IMR-90 (cell line): ENCODE measurements at regions not wholly inside any gene's neighbourhood (a gene's known extent, or its start where the extent isn't known, plus 50 kb on each side); places are given as distances from the start of the nearest gene placed in this dataset.

Experiments
- ATAC-seq: fragments of 200-7000 bp; cut with Tn5 transposase; 2 replicates; pipeline ENCODE4 v1.9.1; 2020; ENCODE audit warnings: low read depth, mild to moderate bottlenecking, moderate library complexity
- BruUV-seq: library from RNA; stranded (reverse); fragments of 400-500 nt; replicated peaks from 2 replicates; lab custom pipeline; 2021; lab: Mats Ljungman, UMichigan
- CTCF ChIA-PET: fragments of 300-600 bp; formaldehyde crosslinking; extraction: SDS; loops from one replicate; lab custom pipeline; 2021; ENCODE audit warnings: antibody characterized with exemption; lab: Yijun Ruan, JAX
- POLR2A ChIA-PET: fragments of 300-600 bp; sonication (Branson Sonifier 250); formaldehyde crosslinking; loops from one replicate; lab custom pipeline; 2022; ENCODE audit warnings: antibody characterized with exemption; ENCODE audit not compliant: unreplicated experiment; lab: Charles Lee
- DNase-seq: peaks from one replicate; pipeline ENCODE4 v3.0.0; 2013
- H2AFZ ChIP-seq: replicated peaks from 2 replicates; pipeline ENCODE3; 2013; ENCODE audit warnings: low read length, mild to moderate bottlenecking; ENCODE audit not compliant: poor library complexity
- H2AK5ac ChIP-seq: 2 replicates; pipeline ENCODE4 v1.6.1; 2013; ENCODE audit warnings: low read depth, low read length, inconsistent platforms
- H2AK9ac ChIP-seq: replicated peaks from 2 replicates; pipeline ENCODE3; 2013; ENCODE audit warnings: mild to moderate bottlenecking, low read depth, low read length, moderate library complexity; ENCODE audit not compliant: poor library complexity
- H2BK120ac ChIP-seq: 2 replicates; pipeline ENCODE4 v1.6.1; 2013; ENCODE audit warnings: low read depth, low read length, inconsistent platforms
- H2BK15ac ChIP-seq: 3 replicates; pipeline ENCODE4 v1.6.1; 2013; ENCODE audit warnings: low read depth, low read length, inconsistent platforms
- H2BK20ac ChIP-seq: 2 replicates; pipeline ENCODE4 v1.6.1; 2013; ENCODE audit warnings: low read depth, mild to moderate bottlenecking, inconsistent platforms, low read length, moderate library complexity
- H2BK5ac ChIP-seq: 2 replicates; pipeline ENCODE4 v1.6.1; 2013; ENCODE audit warnings: mild to moderate bottlenecking, low read depth, low read length, inconsistent platforms; ENCODE audit not compliant: poor library complexity, severe bottlenecking
- H3K14ac ChIP-seq: replicated peaks from 2 replicates; pipeline ENCODE4 v1.6.1; 2013; ENCODE audit warnings: low read depth, low read length, inconsistent platforms
- H3K18ac ChIP-seq: 2 replicates; pipeline ENCODE4 v1.6.1; 2013; ENCODE audit warnings: low read depth, low read length, control low read depth
- H3K23ac ChIP-seq: 2 replicates; pipeline ENCODE4 v1.6.1; 2013; ENCODE audit warnings: low read depth, low read length, inconsistent platforms
- H3K27ac ChIP-seq: 2 replicates; pipeline ENCODE4 v1.5.1; 2013; ENCODE audit warnings: mild to moderate bottlenecking, control low read depth, low read length; ENCODE audit not compliant: insufficient read depth
- H3K27me3 ChIP-seq: 2 replicates; pipeline ENCODE4 v1.6.1; 2013; ENCODE audit warnings: low read length; ENCODE audit not compliant: control insufficient read depth, insufficient read depth
- H3K36me3 ChIP-seq: 2 replicates; pipeline ENCODE4 v1.6.1; 2013; ENCODE audit warnings: low read length, mixed read lengths; ENCODE audit not compliant: control insufficient read depth, insufficient read depth
- H3K4ac ChIP-seq: 2 replicates; pipeline ENCODE4 v1.6.1; 2013; ENCODE audit warnings: low read depth, low read length, inconsistent platforms
- H3K4me1 ChIP-seq: 2 replicates; pipeline ENCODE4 v1.6.1; 2013; ENCODE audit warnings: low read length, mixed read lengths; ENCODE audit not compliant: control insufficient read depth, insufficient read depth
- H3K4me2 ChIP-seq: 2 replicates; pipeline ENCODE4 v1.6.1; 2013; ENCODE audit warnings: low read depth, mild to moderate bottlenecking, control low read depth, low read length, moderate library complexity
- H3K4me3 ChIP-seq: 2 replicates; pipeline ENCODE4 v1.5.1; 2013; ENCODE audit warnings: low read depth, mild to moderate bottlenecking, control low read depth, low read length, moderate library complexity; ENCODE audit not compliant: insufficient read depth
- H3K56ac ChIP-seq: 2 replicates; pipeline ENCODE4 v1.6.1; 2013; ENCODE audit warnings: low read length, inconsistent platforms; ENCODE audit not compliant: insufficient read depth; ENCODE audit errors: extremely low read depth
- H3K79me1 ChIP-seq, 2 experiments: 2 replicates each; pipeline ENCODE4 v1.6.1; 2013; ENCODE audit warnings: low read length in 2 of 2, inconsistent platforms in 1 of 2, low read depth in 1 of 2
- H3K9ac ChIP-seq: 2 replicates; pipeline ENCODE4 v1.6.1; 2013; ENCODE audit warnings: low read depth, low read length, control low read depth
- H3K9me1 ChIP-seq: 2 replicates; pipeline ENCODE4 v1.6.1; 2013; ENCODE audit warnings: low read length, inconsistent platforms; ENCODE audit not compliant: insufficient read depth
- H3K9me3 ChIP-seq: 2 replicates; pipeline ENCODE4 v1.6.1; 2013; ENCODE audit warnings: low read length; ENCODE audit not compliant: control insufficient read depth, insufficient read depth
- H4K20me1 ChIP-seq: 2 replicates; pipeline ENCODE4 v1.6.1; 2013; ENCODE audit warnings: low read length, inconsistent platforms; ENCODE audit not compliant: insufficient read depth
- H4K5ac ChIP-seq: 2 replicates; pipeline ENCODE4 v1.6.1; 2013; ENCODE audit warnings: mild to moderate bottlenecking, low read depth, low read length, control low read depth
- H4K8ac ChIP-seq, 2 experiments: 2 replicates each; pipeline ENCODE4 v1.6.1; 2013; ENCODE audit warnings: low read depth in 2 of 2, low read length in 2 of 2, control low read depth in 1 of 2, inconsistent platforms in 1 of 2
- H4K91ac ChIP-seq: 2 replicates; pipeline ENCODE4 v1.6.1; 2013; ENCODE audit warnings: low read depth, low read length, inconsistent platforms; ENCODE audit not compliant: insufficient read depth
- BHLHE40 ChIP-seq: fragments of 150-350 bp; IDR thresholded peaks from 2 replicates; pipeline ENCODE4 v1.6.1; 2016; ENCODE audit warnings: mild to moderate bottlenecking, low read depth, low read length
- CHD1 ChIP-seq: IDR thresholded peaks from 2 replicates; pipeline ENCODE4 v1.6.1; 2012; ENCODE audit warnings: low read depth, low read length, improper control_type of control experiment
- CTCF ChIP-seq: conservative IDR thresholded peaks from 2 replicates; pipeline ENCODE4 v1.5.1; 2012; ENCODE audit warnings: mild to moderate bottlenecking, low read depth, low read length, improper control_type of control experiment
- ELK1 ChIP-seq: fragments of 150-350 bp; IDR thresholded peaks from 2 replicates; pipeline ENCODE4 v1.6.1; 2016; ENCODE audit warnings: low read depth, mild to moderate bottlenecking, low read length, moderate library complexity, borderline replicate concordance
- FOS ChIP-seq: fragments of 150-350 bp; IDR thresholded peaks from 2 replicates; pipeline ENCODE4 v1.6.1; 2016; ENCODE audit warnings: low read depth, low read length
- MAFK ChIP-seq: IDR thresholded peaks from 2 replicates; pipeline ENCODE4 v1.6.1; 2012; ENCODE audit warnings: low read depth, low read length, improper control_type of control experiment
- MAZ ChIP-seq: IDR thresholded peaks from 2 replicates; pipeline ENCODE4 v1.6.1; 2012; ENCODE audit warnings: low read depth, mild to moderate bottlenecking, low read length, improper control_type of control experiment, moderate library complexity, borderline replicate concordance
- MXI1 ChIP-seq: IDR thresholded peaks from 2 replicates; pipeline ENCODE4 v1.6.1; 2012; ENCODE audit warnings: low read depth, mild to moderate bottlenecking, low read length, moderate library complexity, borderline replicate concordance
- NFE2L2 ChIP-seq: fragments of 150-350 bp; IDR thresholded peaks from 2 replicates; pipeline ENCODE4 v1.6.1; 2016; ENCODE audit warnings: low read depth, mild to moderate bottlenecking, low read length
- POLR2A ChIP-seq: IDR thresholded peaks from 2 replicates; pipeline ENCODE4 v1.6.1; 2012; ENCODE audit warnings: mild to moderate bottlenecking, low read depth, low read length
- RAD21 ChIP-seq: IDR thresholded peaks from 2 replicates; pipeline ENCODE4 v1.6.1; 2012; ENCODE audit warnings: low read length, improper control_type of control experiment
- RCOR1 ChIP-seq: IDR thresholded peaks from 2 replicates; pipeline ENCODE4 v1.6.1; 2012; ENCODE audit warnings: mild to moderate bottlenecking, low read length, improper control_type of control experiment; ENCODE audit not compliant: insufficient replicate concordance
- RFX5 ChIP-seq: IDR thresholded peaks from 2 replicates; pipeline ENCODE4 v1.8.0; 2012; ENCODE audit warnings: low read depth, mild to moderate bottlenecking, low read length, moderate library complexity
- USF2 ChIP-seq: fragments of 150-350 bp; IDR thresholded peaks from 2 replicates; pipeline ENCODE4 v1.6.1; 2017; ENCODE audit warnings: mild to moderate bottlenecking, antibody characterized with exemption, low read length, low read depth
- WGBS, 2 experiments: methylation state at CpG; one replicate each; pipeline versions ENCODE4 v1.1.5 to v1.1.7; 2013; ENCODE audit warnings: missing lambda C conversion rate in 2 of 2; ENCODE audit not compliant: insufficient read length in 1 of 2; ENCODE audit errors: extremely low coverage in 2 of 2; 5-methylcytosine and 5-hydroxymethylcytosine counted together
- dilution Hi-C: fragments of 300-500 bp; cut with HindIII; formaldehyde crosslinking; loops from one replicate; pipeline ENCODE4 v1.14.3; 2018; ENCODE audit warnings: low sequenced_read_pairs; ENCODE audit not compliant: unreplicated experiment
- in situ Hi-C: fragments of 300-500 bp; cut with MboI; formaldehyde crosslinking; loops from 3 replicates; pipeline ENCODE4 v1.14.3; 2019; ENCODE audit warnings: low sequenced_read_pairs, inconsistent platforms, mixed read lengths
- intact Hi-C: fragments of 100-400 bp; cut with micrococcal nuclease; formaldehyde crosslinking; loops from 2 replicates; pipeline ENCODE4 v1.10.0; 2022

GRCh38 chr2:215626812-215627281 is 191.0 kb upstream of the FN1 start:
- Histone ChIP-seq H3K14ac (no peak overlapping the region), H3K9ac (no peak overlapping the region), H4K8ac (no peak overlapping the region), H3K9me1 (peaks cover 7% of the 10 kb centered on the region), H2BK5ac (peak overlapping the region; percentile 40), H2BK15ac (peak overlapping the region; percentile 20; the same call in 1 of the 3 replicates), H2AFZ (no peak overlapping the region), H3K4me2 (no peak overlapping the region; the same call in 1 of the 2 replicates), H4K5ac (peak overlapping the region; percentile 62; the same call in 1 of the 2 replicates), H2AK5ac (no peak overlapping the region), H2AK9ac (no peak overlapping the region), H2BK20ac (no peak overlapping the region), H3K9me3 (no peaks in the 10 kb centered on the region; the same call in 1 of the 2 replicates), H4K20me1 (no peaks in the 10 kb centered on the region), H3K79me1 (no peaks in the 10 kb centered on the region), H3K18ac (peak overlapping the region; percentile 40; the same call in 1 of the 2 replicates), H2BK120ac (0 out of 2 replicates have a peak overlapping the region, but pooled peaks have one; percentile 39), H3K56ac (no peak overlapping the region), H3K27me3 (no peaks in the 10 kb centered on the region), H3K4me3 (no peak overlapping the region), H4K91ac (no peak overlapping the region), H3K23ac (no peak overlapping the region), H3K27ac (no peak overlapping the region), H3K36me3 (no peaks in the 10 kb centered on the region), H3K4ac (no peak overlapping the region), H3K4me1 (peaks cover 11% of the 10 kb centered on the region)
- in situ Hi-C loops = no loop called here
- intact Hi-C loops = no loop called here
- WGBS, 2 experiments = no CpG with 5 or more reads among the region's 5 CpGs
- no peak for ATAC-seq
- TF ChIP-seq RAD21 (no peak), BHLHE40 (no peak), CTCF (no peak), POLR2A (no peak), RFX5 (no peak), ELK1 (no peak), MAZ (no peak), USF2 (no peak), RCOR1 (no peak), NFE2L2 (no peak), MXI1 (no peak), MAFK (no peak), CHD1 (no peak), FOS (no peak)
- ChIA-PET CTCF (no interaction called here), POLR2A (no interaction called here)
- dilution Hi-C loops = no loop called here
- DNase-seq = no peak
- no TSS peak for BruUV-seq
